SH-SY5Y (cell line): ENCODE measurements at regions not wholly inside any gene's neighbourhood (a gene's known extent, or its start where the extent isn't known, plus 50 kb on each side); places are given as distances from the start of the nearest gene placed in this dataset.

ENCODE experiments used
- GATA2 ChIP-seq: IDR thresholded peaks from 2 replicates; pipeline ENCODE4 v1.6.1; 2011; ENCODE audit warnings: mild to moderate bottlenecking, low read depth, low read length
- GATA3 ChIP-seq: IDR thresholded peaks from 2 replicates; pipeline ENCODE4 v1.6.1; 2011; ENCODE audit warnings: low read depth, mild to moderate bottlenecking, low read length, moderate library complexity

DNA sequence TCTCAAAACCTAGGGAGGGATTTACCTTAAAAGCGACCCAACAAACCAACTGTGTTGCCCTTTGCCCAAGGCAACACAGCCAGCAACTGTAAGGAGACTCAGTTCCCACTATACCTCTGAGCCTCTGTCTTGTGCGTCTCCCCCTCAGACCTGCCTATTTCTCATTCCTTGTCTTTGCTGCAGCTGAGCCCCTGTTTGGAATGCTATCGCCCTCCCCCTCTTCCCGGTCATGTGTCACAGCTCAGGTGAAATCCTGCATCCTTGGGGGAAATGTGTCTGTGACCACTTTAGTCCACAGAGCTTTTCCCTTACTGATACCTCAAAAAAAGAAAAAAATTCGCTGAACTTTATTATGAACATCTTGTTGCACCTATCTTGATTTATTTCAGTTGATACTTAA lies 52.0 kb upstream of the LRIG1 start:
- TF ChIP-seq GATA3 (no peak), GATA2 (no peak)

DNA sequence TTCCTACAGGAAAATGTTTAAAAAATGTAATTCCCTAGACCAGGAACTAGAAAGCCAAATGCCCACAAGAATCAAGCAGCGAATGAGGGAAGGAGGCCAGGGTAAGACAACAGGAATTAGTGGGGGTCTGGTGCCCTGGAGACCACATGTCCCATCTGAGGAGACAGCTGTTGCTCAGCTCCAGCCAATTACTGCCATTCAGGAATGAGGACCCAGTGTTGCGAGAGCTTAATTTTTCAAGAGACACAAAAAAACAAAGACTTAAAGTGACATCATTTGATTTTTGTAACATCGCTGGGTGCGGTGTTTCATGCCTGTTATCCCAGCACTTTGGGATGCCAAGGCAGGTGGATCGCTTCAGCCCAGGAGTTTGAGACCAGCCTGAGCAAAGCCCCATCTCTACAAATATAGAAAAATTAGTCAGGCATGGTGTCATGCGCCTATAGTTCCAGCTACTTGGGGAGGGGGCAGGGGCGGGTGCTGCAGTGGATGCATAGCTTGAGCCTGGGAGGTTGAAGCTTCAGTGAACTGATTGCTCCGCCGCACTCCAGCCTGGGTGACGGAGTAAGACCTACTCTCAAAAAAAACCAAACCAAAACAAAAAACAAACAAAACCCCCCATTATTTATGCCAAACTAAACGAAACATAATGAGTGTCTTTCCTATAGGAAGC lies 52.8 kb upstream of the LRIG1 start:
- no peak for TF ChIP-seq GATA2
- TF ChIP-seq GATA3, result no peak

DNA sequence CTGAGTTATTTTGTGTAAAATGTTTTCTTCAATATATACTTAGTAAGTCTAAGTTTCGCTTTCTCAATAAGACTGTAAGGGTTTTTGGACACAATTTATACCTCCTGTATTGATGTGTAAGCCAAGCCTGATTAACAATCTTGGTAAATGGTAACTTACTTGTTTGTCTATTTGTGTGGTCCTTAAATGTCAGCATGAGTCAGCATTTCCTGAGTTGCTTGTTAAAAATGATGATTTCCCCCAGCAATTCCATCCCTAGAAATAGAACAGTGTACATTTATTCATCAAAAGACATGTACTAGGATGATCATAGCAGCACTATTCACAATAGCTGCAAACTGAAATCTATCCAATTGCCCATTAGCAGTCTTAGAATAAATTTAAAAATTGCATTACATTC lies 53.4 kb upstream of the LRIG1 start:
- no peak for TF ChIP-seq GATA3

DNA sequence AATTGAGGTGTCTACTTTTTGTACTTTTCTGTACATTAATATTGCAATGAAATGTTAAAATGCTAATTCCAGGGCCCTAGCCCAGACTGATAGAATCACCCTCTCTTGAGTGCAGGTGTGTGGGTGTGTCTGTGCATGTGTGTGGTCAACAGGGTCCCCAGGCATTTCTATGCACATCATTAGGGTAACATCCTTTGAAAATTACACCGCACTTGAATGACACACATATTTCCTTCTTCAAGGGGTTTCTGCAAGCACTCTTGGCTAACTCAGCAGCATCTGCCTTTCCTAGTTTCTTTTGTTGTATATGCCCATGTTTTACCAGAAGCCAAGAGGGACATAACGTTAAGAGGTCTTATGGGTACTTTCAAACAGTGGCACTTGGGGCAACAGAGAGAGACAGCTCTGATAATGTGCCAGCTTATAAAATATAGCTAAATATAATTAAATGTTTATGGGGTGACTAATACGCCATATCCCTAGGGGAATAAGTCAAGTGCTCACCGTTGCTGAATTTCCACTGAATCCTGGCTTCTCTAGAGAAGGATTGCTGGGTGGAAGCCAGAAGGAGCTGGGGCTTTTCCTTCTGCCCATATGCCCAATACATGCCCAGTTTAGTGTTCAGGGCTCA lies 54.5 kb upstream of the LRIG1 start:
- no peak for TF ChIP-seq GATA3
- TF ChIP-seq GATA2, result no peak

DNA sequence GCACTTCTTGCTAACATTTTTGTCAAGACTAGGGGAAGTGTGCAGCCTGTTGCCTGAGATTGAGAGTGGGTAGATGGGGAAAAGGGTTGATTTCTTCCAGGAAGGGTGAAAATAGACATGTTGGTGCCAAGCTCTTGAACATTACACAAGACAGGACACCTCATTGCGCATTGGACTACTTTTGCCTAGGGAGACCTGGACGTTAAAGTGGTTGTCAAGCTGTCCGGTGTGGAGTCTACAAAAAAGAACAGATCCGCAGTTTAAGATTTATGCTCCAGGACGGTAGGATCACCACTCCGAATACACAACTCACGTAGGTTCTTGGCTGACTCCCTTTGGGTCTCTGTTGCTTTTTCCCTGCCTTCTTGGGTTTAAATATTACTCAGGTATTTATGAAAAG lies 56.3 kb upstream of the LRIG1 start:
- TF ChIP-seq GATA2 (no peak), GATA3 (no peak)

GRCh38 chr3:66561367-66561766 lies 60.5 kb upstream of the LRIG1 start:
- TF ChIP-seq GATA3 (no peak), GATA2 (no peak)

DNA sequence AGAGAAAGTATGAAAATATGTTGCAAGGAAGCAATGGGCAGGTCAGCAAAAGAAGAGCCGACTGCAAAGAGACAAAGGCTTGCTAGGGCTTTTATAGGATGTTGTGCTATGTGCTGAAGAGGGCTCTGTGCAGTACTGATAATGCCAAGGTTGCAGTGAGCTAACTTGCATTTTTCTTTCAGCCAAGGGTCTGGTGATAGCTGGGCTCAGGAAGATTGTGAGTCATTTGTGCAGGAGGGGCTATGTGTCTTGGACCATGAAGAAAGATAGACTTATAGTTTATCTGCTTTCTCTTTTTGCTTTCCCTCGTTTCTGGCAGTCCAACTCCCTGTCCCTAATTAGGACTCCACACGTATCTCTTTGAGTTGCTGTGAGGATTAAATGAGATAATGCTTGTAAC lies 64.5 kb upstream of the LRIG1 start:
- no peak for TF ChIP-seq GATA3
- no peak for TF ChIP-seq GATA2

DNA sequence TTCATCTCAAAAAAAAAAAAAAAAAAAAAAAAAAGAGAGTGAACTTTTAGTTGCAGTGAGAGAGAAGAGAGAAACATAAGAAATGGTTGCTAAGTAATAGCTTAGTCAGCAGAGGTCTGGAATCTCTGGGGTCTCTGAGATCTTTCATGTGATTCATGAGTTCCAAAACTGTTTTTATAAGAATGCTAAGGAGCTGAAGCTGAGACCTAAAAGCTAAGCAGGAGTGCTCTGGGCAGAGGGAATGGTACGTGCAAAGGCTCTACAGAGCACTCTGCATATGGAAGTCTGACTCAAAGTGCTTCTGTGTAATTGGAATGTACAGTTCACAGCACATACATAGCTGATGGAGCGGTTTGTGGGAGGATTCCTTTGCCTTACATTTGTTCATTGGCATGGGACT lies 66.3 kb upstream of the LRIG1 start:
- TF ChIP-seq GATA2 (no peak), GATA3 (no peak)

DNA sequence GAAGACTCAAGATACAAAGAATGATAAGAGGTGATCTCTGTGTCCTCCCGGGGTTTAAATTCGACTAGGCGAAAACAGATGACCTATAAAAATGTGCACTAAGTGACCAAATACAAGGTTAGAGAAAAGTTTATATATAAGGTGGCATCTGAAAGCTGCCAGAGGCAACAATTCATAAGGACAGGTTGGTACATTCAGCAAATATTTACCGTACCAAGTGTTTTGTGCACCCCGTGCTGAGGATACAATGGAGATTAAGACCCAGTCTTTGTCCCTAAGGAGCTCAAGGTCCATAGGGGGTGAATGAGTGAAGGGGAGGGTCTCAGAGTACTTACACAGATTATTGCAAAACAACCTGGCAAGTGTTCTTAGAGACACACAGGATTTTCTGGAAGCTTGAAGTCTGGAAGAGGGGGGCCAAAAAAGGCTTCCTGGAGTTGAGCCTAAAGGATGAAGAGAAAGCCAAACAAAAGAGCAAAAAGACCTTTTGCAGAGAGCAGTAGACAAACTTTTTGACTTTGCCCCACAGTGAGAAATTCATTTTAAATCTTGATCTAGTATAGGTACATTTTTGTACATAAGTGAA lies 71.4 kb upstream of the LRIG1 start:
- TF ChIP-seq GATA3 (no peak), GATA2 (no peak)

DNA sequence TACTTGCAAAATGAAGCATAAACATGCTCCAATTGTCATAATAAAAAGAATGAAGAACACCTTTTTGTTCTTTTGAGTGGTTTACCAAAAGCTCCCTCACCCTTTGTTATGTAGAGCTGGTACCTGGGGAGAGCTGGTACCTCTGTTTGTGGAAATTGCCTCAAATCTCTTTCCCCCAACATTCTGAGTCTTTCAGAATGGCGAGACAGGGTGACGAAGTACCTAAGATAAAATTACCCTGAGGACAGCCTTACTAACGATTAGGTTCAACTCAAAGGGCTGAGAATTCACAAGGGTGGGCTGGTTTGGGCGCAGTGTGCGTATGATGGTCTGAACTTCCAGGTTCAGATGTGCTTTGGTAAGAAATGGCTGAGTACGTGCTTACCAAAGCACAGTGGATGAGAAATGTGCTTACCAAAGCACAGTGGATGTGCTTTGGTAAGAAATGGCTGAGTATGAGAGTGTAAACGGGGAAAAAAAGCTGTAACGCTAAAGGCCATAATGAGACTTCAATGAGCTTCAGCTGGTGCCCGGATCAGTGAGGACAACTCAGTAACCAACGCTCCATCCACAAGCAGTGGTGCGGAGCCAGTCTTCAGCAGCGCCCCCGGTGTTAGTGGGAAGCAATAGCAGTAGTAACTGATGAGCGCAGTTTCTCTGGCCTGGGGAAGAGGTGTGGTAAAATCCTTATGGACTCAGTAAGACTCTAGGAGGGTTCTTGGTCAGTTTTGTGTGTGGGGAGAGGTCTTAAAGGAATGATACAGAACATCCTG lies 72.3 kb upstream of the LRIG1 start:
- TF ChIP-seq GATA3 (no peak), GATA2 (no peak)

- TF ChIP-seq GATA2, result no peak
- TF ChIP-seq GATA3, result no peak
These were observed 73.3 kb upstream of the LRIG1 start for GRCh38 chr3:66574091-66574490.

- no peak for TF ChIP-seq GATA2
- no peak for TF ChIP-seq GATA3
These were observed 76.8 kb upstream of the LRIG1 start for GRCh38 chr3:66577426-66578203.

- no peak for TF ChIP-seq GATA3
- TF ChIP-seq GATA2, result no peak
These were observed 80.4 kb upstream of the LRIG1 start for GRCh38 chr3:66581256-66581655.

- TF ChIP-seq GATA3, result no peak
- no peak for TF ChIP-seq GATA2
These were observed 82.0 kb upstream of the LRIG1 start for GRCh38 chr3:66582721-66583423.
